AG09309 (cell line): ENCODE measurements at regions not wholly inside any gene's neighbourhood (a gene's known extent, or its start where the extent isn't known, plus 50 kb on each side); places are given as distances from the start of the nearest gene placed in this dataset.

Experiments used
- DNase-seq: peaks from one replicate; pipeline ENCODE4 v3.0.0-alpha.2; 2010; ENCODE audit warnings: low read depth
- H3K4me3 ChIP-seq: 2 replicates; pipeline ENCODE4 v1.5.1; 2011; ENCODE audit warnings: mild to moderate bottlenecking, low read depth, low read length, moderate library complexity; ENCODE audit not compliant: control insufficient read depth
- CTCF ChIP-seq: IDR thresholded peaks from 2 replicates; pipeline ENCODE4 v1.5.1; 2011; ENCODE audit warnings: mild to moderate bottlenecking, low read depth, low read length, inconsistent platforms; ENCODE audit not compliant: insufficient read depth, control insufficient read depth; ENCODE audit errors: missing control alignments

- no peak for DNase-seq
- H3K4me3 ChIP-seq, result no peak overlapping the region
- no peak for TF ChIP-seq CTCF
These were observed 284.3 kb downstream of the SKAP2 start for GRCh38 chr7:26580064-26580591.

GRCh38 chr7:26580711-26581110, 283.7 kb downstream of the SKAP2 start:
- DNase-seq, result no peak
- TF ChIP-seq CTCF, result no peak
- H3K4me3 ChIP-seq, result no peak overlapping the region

- H3K4me3 ChIP-seq, result no peak overlapping the region
- no peak for TF ChIP-seq CTCF
- DNase-seq, result no peak
These were observed 281.2 kb downstream of the SKAP2 start for GRCh38 chr7:26583094-26583648.

- DNase-seq, result no peak
- no peak overlapping the region for H3K4me3 ChIP-seq
- TF ChIP-seq CTCF, result no peak
These were observed 280.1 kb downstream of the SKAP2 start for GRCh38 chr7:26584326-26584725.

- TF ChIP-seq CTCF, result no peak
- H3K4me3 ChIP-seq, result no peak overlapping the region
- no peak for DNase-seq
These were observed 279.3 kb downstream of the SKAP2 start for GRCh38 chr7:26584987-26585665.

GRCh38 chr7:26587536-26587935, 276.9 kb downstream of the SKAP2 start:
- DNase-seq, result no peak
- TF ChIP-seq CTCF, result no peak
- H3K4me3 ChIP-seq, result no peak overlapping the region
